ENCODE measurements at regions not wholly inside any gene's neighbourhood (a gene's known extent, or its start where the extent isn't known, plus 50 kb on each side); places are given as distances from the start of the nearest gene placed in this dataset.

GRCh38 chr7:106170651-106171050 lies 58.5 kb upstream of the SYPL1 start:
- H3K27me3 ChIP-seq: no peaks in the 10 kb centered on the region
- no peak overlapping the region for H3K4me3 ChIP-seq
- peak overlapping the region in 1 of 2 donors; percentile 29 for H3K27ac ChIP-seq
- intact Hi-C loops (cut with DNase I; ENCODE audit: low total_unique reads): loop anchor here (10.0 kb wide), 1 partner anchor 984 kb away; no protein-coding TSS in a partner anchor
- no peaks in the 10 kb centered on the region for H3K36me3 ChIP-seq
- TF ChIP-seq CTCF (IDR thresholded peaks at IDR 0.05): no peak
- no peak for DNase-seq
- H3K9me3 ChIP-seq: no peaks in the 10 kb centered on the region
- peaks cover 0 to 50% (median 20%) of the 10 kb centered on the region in 4 donors for H3K4me1 ChIP-seq

- Histone ChIP-seq H3K27ac (peak overlapping the region in 1 of 2 donors; percentile 29), H3K9me3 (no peaks in the 10 kb centered on the region), H3K4me1 (peaks cover 0 to 56% (median 25%) of the 10 kb centered on the region in 4 donors), H3K27me3 (no peaks in the 10 kb centered on the region), H3K36me3 (no peaks in the 10 kb centered on the region), H3K4me3 (no peak overlapping the region)
- TF ChIP-seq CTCF (IDR thresholded peaks at IDR 0.05): no peak
- DNase-seq: no peak
- intact Hi-C loops (cut with DNase I; ENCODE audit: low total_unique reads): loop anchor here (10.0 kb wide), 1 partner anchor 985 kb away; no protein-coding TSS in a partner anchor
These were observed 57.9 kb upstream of the SYPL1 start for GRCh38 chr7:106169821-106170610.

GRCh38 chr7:106167439-106168136 lies 55.5 kb upstream of the SYPL1 start:
- peaks cover 0 to 58% (median 25%) of the 10 kb centered on the region in 4 donors for H3K4me1 ChIP-seq
- no peak for DNase-seq
- H3K27me3 ChIP-seq: no peaks in the 10 kb centered on the region
- TF ChIP-seq CTCF (IDR thresholded peaks at IDR 0.05): no peak
- peak overlapping the region; percentile 53 to 68 for H3K27ac ChIP-seq
- no peak overlapping the region for H3K4me3 ChIP-seq
- H3K36me3 ChIP-seq: no peaks in the 10 kb centered on the region
- peaks cover 6 to 10% (median 9%) of the 10 kb centered on the region in 3 donors for H3K9me3 ChIP-seq
- intact Hi-C loops (cut with DNase I; ENCODE audit: low total_unique reads): no loop called here

GRCh38 chr7:106166651-106167342 lies 54.7 kb upstream of the SYPL1 start:
- Histone ChIP-seq H3K27me3 (no peaks in the 10 kb centered on the region), H3K4me1 (peaks cover 0 to 58% (median 25%) of the 10 kb centered on the region in 4 donors), H3K9me3 (peaks cover 6 to 12% (median 10%) of the 10 kb centered on the region in 3 donors), H3K4me3 (no peak overlapping the region), H3K27ac (peak overlapping the region; percentile 51 to 68), H3K36me3 (no peaks in the 10 kb centered on the region)
- intact Hi-C loops (cut with DNase I; ENCODE audit: low total_unique reads): no loop called here
- no peak for DNase-seq
- peak; percentile 61 to 65 for TF ChIP-seq CTCF (IDR thresholded peaks at IDR 0.05)

- intact Hi-C loops (cut with DNase I; ENCODE audit: low total_unique reads): no loop called here
- TF ChIP-seq CTCF (IDR thresholded peaks at IDR 0.05): no peak
- H3K27ac ChIP-seq: peak overlapping the region in 1 of 2 donors; percentile 24
- H3K4me1 ChIP-seq: peaks cover 0 to 53% (median 23%) of the 10 kb centered on the region in 4 donors
- peaks cover 6 to 12% (median 10%) of the 10 kb centered on the region in 3 donors for H3K9me3 ChIP-seq
- no peaks in the 10 kb centered on the region for H3K36me3 ChIP-seq
- H3K4me3 ChIP-seq: no peak overlapping the region
- H3K27me3 ChIP-seq: no peaks in the 10 kb centered on the region
- DNase-seq: no peak
These were observed 53.2 kb upstream of the SYPL1 start for GRCh38 chr7:106165337-106165736.

Data from tibial artery (tissue), 4 donors.